GM18511 (cell line): ENCODE measurements at regions not wholly inside any gene's neighbourhood (a gene's known extent, or its start where the extent isn't known, plus 50 kb on each side); places are given as distances from the start of the nearest gene placed in this dataset.
"Not testable (repeated sequence)": the region's sequence is repeated elsewhere in the genome, so short reads cannot be mapped to it uniquely, and the experiment has no call there.

Experiments used
- ATAC-seq: cut with Tn5 transposase; IDR thresholded peaks from one replicate; pipeline ENCODE4 v1.9.1; 2021; ENCODE audit warnings: mild to moderate bottlenecking, moderate library complexity; ENCODE audit not compliant: unreplicated experiment

GRCh38 chr21:31418377-31419001 is 74.4 kb upstream of the TIAM1 start:
- ATAC-seq, result no peak

GRCh38 chr21:31417214-31417613 is 73.2 kb upstream of the TIAM1 start:
- not testable (repeated sequence) for ATAC-seq

GRCh38 chr21:31416465-31416864 is 72.4 kb upstream of the TIAM1 start:
- ATAC-seq, result no peak

- no peak for ATAC-seq
Observed at GRCh38 chr21:31414263-31415000, 70.4 kb upstream of the TIAM1 start.

- no peak for ATAC-seq
Observed at GRCh38 chr21:31413698-31414097, 69.6 kb upstream of the TIAM1 start.

- ATAC-seq, result no peak
Observed at GRCh38 chr21:31410499-31411131, 66.6 kb upstream of the TIAM1 start.

GRCh38 chr21:31409831-31410487 is 65.9 kb upstream of the TIAM1 start:
- no peak for ATAC-seq

- ATAC-seq, result no peak
Observed at GRCh38 chr21:31408301-31409088, 64.4 kb upstream of the TIAM1 start.

- no peak for ATAC-seq
Observed at GRCh38 chr21:31406510-31406909, 62.4 kb upstream of the TIAM1 start.

- no peak for ATAC-seq
Observed at GRCh38 chr21:31405604-31406003, 61.5 kb upstream of the TIAM1 start.

- no peak for ATAC-seq
Observed at GRCh38 chr21:31403596-31404333, 59.7 kb upstream of the TIAM1 start.

GRCh38 chr21:31399591-31399990 is 55.5 kb upstream of the TIAM1 start:
- no peak for ATAC-seq

- no peak for ATAC-seq
Observed at GRCh38 chr21:31398574-31398973, 54.5 kb upstream of the TIAM1 start.

- no peak for ATAC-seq
Observed at GRCh38 chr21:31397939-31398338, 53.9 kb upstream of the TIAM1 start.

- no peak for ATAC-seq
Observed at GRCh38 chr21:31397515-31397926, 53.5 kb upstream of the TIAM1 start.

- ATAC-seq, result no peak
Observed at GRCh38 chr21:31397030-31397429, 53.0 kb upstream of the TIAM1 start.

- no peak for ATAC-seq
Observed at GRCh38 chr21:31396399-31396798, 52.3 kb upstream of the TIAM1 start.

- no peak for ATAC-seq
Observed at GRCh38 chr21:31395791-31396190, 51.7 kb upstream of the TIAM1 start.

- no peak for ATAC-seq
Observed at GRCh38 chr21:31395268-31395667, 51.2 kb upstream of the TIAM1 start.

- ATAC-seq, result no peak
Observed at GRCh38 chr21:31394309-31394708, 50.2 kb upstream of the TIAM1 start.
